ENCODE measurements at regions not wholly inside any gene's neighbourhood (a gene's known extent, or its start where the extent isn't known, plus 50 kb on each side); places are given as distances from the start of the nearest gene placed in this dataset.

GRCh38 chr5:171649075-171649401 lies 136.6 kb upstream of the SMIM23 start:
- TF ChIP-seq CTCF (conservative IDR thresholded peaks at IDR 0.05; ENCODE audit: low read depth), result no peak
- DNase-seq (ENCODE audit: low spot score), result no peak
- ChIA-PET POLR2A (ENCODE audit: low non-redundant PET) (no interaction called here), CTCF (interaction anchor here (0.7 kb wide), 1 partner anchor 15 kb away, joined by 8 read pairs; no protein-coding TSS in a partner anchor)
- no peak overlapping the region for H3K27ac ChIP-seq

GRCh38 chr5:171650597-171650996 lies 135.0 kb upstream of the SMIM23 start:
- no peak for TF ChIP-seq CTCF (conservative IDR thresholded peaks at IDR 0.05; ENCODE audit: low read depth)
- no peak overlapping the region for H3K27ac ChIP-seq
- DNase-seq (ENCODE audit: low spot score), result no peak
- ChIA-PET POLR2A (ENCODE audit: low non-redundant PET) (no interaction called here), CTCF (interaction anchor here (0.8 kb wide), 1 partner anchor 20 kb away, joined by 3 read pairs; no protein-coding TSS in a partner anchor)

GRCh38 chr5:171651102-171651501 lies 134.5 kb upstream of the SMIM23 start:
- CTCF ChIA-PET, result interaction anchor here (0.8 kb wide), 1 partner anchor 21 kb away, joined by 3 read pairs; no protein-coding TSS in a partner anchor

GRCh38 chr5:171654881-171655280 lies 130.7 kb upstream of the SMIM23 start:
- no peak overlapping the region for H3K27ac ChIP-seq
- POLR2A ChIA-PET (ENCODE audit: low non-redundant PET), result no interaction called here
- CTCF ChIA-PET, result no interaction called here
- DNase-seq (ENCODE audit: low spot score), result no peak
- TF ChIP-seq CTCF (conservative IDR thresholded peaks at IDR 0.05; ENCODE audit: low read depth), result no peak

More at GRCh38 chr5:171651102-171651501, 134.5 kb upstream of the SMIM23 start:
- no peak for DNase-seq (ENCODE audit: low spot score)
- no peak for TF ChIP-seq CTCF (conservative IDR thresholded peaks at IDR 0.05; ENCODE audit: low read depth)
- POLR2A ChIA-PET (ENCODE audit: low non-redundant PET), result no interaction called here
- no peak overlapping the region for H3K27ac ChIP-seq

- ChIA-PET POLR2A (ENCODE audit: low non-redundant PET) (no interaction called here), CTCF (interaction anchor here (0.6 to 0.7 kb wide), 2 partner anchors 38 to 53 kb away, joined by 4 read pairs; no protein-coding TSS in a partner anchor)
- DNase-seq (ENCODE audit: low spot score), result no peak
- TF ChIP-seq CTCF (conservative IDR thresholded peaks at IDR 0.05; ENCODE audit: low read depth), result no peak
- H3K27ac ChIP-seq, result no peak overlapping the region
Measured at GRCh38 chr5:171657473-171657872, 128.1 kb upstream of the SMIM23 start.

- no peak for DNase-seq (ENCODE audit: low spot score)
- no peak overlapping the region for H3K27ac ChIP-seq
- ChIA-PET CTCF (interaction anchor here (0.8 kb wide), 1 partner anchor 176 kb away, joined by 7 read pairs; no protein-coding TSS in a partner anchor), POLR2A (ENCODE audit: low non-redundant PET) (interaction anchor here (0.7 kb wide), 1 partner anchor 697 kb away, joined by 4 read pairs; no protein-coding TSS in a partner anchor)
- TF ChIP-seq CTCF (conservative IDR thresholded peaks at IDR 0.05; ENCODE audit: low read depth), result no peak
Measured at GRCh38 chr5:171659896-171660295, 125.7 kb upstream of the SMIM23 start.
